Medulla oblongata (tissue), 1 donor: ENCODE measurements at regions not wholly inside any gene's neighbourhood (a gene's known extent, or its start where the extent isn't known, plus 50 kb on each side); places are given as distances from the start of the nearest gene placed in this dataset.
"Not testable (repeated sequence)": the region's sequence is repeated elsewhere in the genome, so short reads cannot be mapped to it uniquely, and the experiment has no call there.

Experiments used
- DNase-seq: peaks from one replicate; pipeline ENCODE4 v3.0.0-alpha.2; 2015; ENCODE audit errors: extremely low spot score

GRCh38 chr7:49100908-49101740 is 176.8 kb downstream of the CDC14C start:
- not testable (repeated sequence) for DNase-seq

- DNase-seq = no peak
Observed at GRCh38 chr7:49102411-49102810, 178.1 kb downstream of the CDC14C start.

- no peak for DNase-seq
Observed at GRCh38 chr7:49111706-49112105, 187.4 kb downstream of the CDC14C start.

- no peak for DNase-seq
Observed at GRCh38 chr7:49112222-49112621, 187.9 kb downstream of the CDC14C start.

- no peak for DNase-seq
Observed at GRCh38 chr7:49112647-49113046, 188.3 kb downstream of the CDC14C start.

- DNase-seq = no peak
Observed at GRCh38 chr7:49119706-49120105, 195.4 kb downstream of the CDC14C start.

- DNase-seq = no peak
Observed at GRCh38 chr7:49125246-49125645, 200.9 kb downstream of the CDC14C start.

- no peak for DNase-seq
Observed at GRCh38 chr7:49127359-49127913, 203.1 kb downstream of the CDC14C start.

- DNase-seq = no peak
Observed at GRCh38 chr7:49137978-49138377, 213.6 kb downstream of the CDC14C start.

GRCh38 chr7:49150486-49150885 is 226.1 kb downstream of the CDC14C start:
- no peak for DNase-seq

GRCh38 chr7:49151146-49151545 is 226.8 kb downstream of the CDC14C start:
- no peak for DNase-seq

- DNase-seq = no peak
Observed at GRCh38 chr7:49158321-49158720, 234.0 kb downstream of the CDC14C start.

- no peak for DNase-seq
Observed at GRCh38 chr7:49159536-49159935, 235.2 kb downstream of the CDC14C start.

- DNase-seq = no peak
Observed at GRCh38 chr7:49166441-49166840, 242.1 kb downstream of the CDC14C start.

- no peak for DNase-seq
Observed at GRCh38 chr7:49172639-49173038, 248.3 kb downstream of the CDC14C start.

- no peak for DNase-seq
Observed at GRCh38 chr7:49174396-49174795, 250.0 kb downstream of the CDC14C start.

- no peak for DNase-seq
Observed at GRCh38 chr7:49187543-49188268, 263.4 kb downstream of the CDC14C start.

GRCh38 chr7:49228426-49229098 is 304.2 kb downstream of the CDC14C start:
- no peak for DNase-seq

- no peak for DNase-seq
Observed at GRCh38 chr7:49229246-49229645, 304.9 kb downstream of the CDC14C start.

GRCh38 chr7:49243521-49243920 is 319.2 kb downstream of the CDC14C start:
- DNase-seq = no peak

- DNase-seq = no peak
Observed at GRCh38 chr7:49244543-49244942, 320.2 kb downstream of the CDC14C start.

- DNase-seq = no peak
Observed at GRCh38 chr7:49245062-49245461, 320.7 kb downstream of the CDC14C start.
